NK-92 treated with Interleukin-12 subunit alpha and Interleukin-12 subunit beta, amount 100 ng/mL, for 24 hours (cell line): ENCODE measurements at regions not wholly inside any gene's neighbourhood (a gene's known extent, or its start where the extent isn't known, plus 50 kb on each side); places are given as distances from the start of the nearest gene placed in this dataset.

Source experiments
- DNase-seq: peaks from one replicate; lab custom pipeline; 2025; lab: John Stamatoyannopoulos, UW

GRCh38 chr2:150587547-150588505, 100.4 kb upstream of the RND3 start:
- no peak for DNase-seq

- no peak for DNase-seq
Observed at GRCh38 chr2:150586858-150587257, 99.4 kb upstream of the RND3 start.

GRCh38 chr2:150585221-150585971, 97.9 kb upstream of the RND3 start:
- DNase-seq = no peak

GRCh38 chr2:150584081-150584480, 96.6 kb upstream of the RND3 start:
- DNase-seq = no peak

GRCh38 chr2:150581717-150582472, 94.4 kb upstream of the RND3 start:
- DNase-seq = no peak

GRCh38 chr2:150578481-150578880, 91.0 kb upstream of the RND3 start:
- DNase-seq = no peak

GRCh38 chr2:150575861-150576260, 88.4 kb upstream of the RND3 start:
- DNase-seq = no peak

GRCh38 chr2:150572961-150573395, 85.5 kb upstream of the RND3 start:
- no peak for DNase-seq

- no peak for DNase-seq
Observed at GRCh38 chr2:150572194-150572766, 84.8 kb upstream of the RND3 start.

- no peak for DNase-seq
Observed at GRCh38 chr2:150571121-150571520, 83.7 kb upstream of the RND3 start.

GRCh38 chr2:150570712-150571111, 83.2 kb upstream of the RND3 start:
- no peak for DNase-seq

GRCh38 chr2:150569761-150570160, 82.3 kb upstream of the RND3 start:
- no peak for DNase-seq

- no peak for DNase-seq
Observed at GRCh38 chr2:150567771-150568301, 80.4 kb upstream of the RND3 start.

GRCh38 chr2:150566289-150566688, 78.8 kb upstream of the RND3 start:
- DNase-seq = no peak

- no peak for DNase-seq
Observed at GRCh38 chr2:150561076-150561475, 73.6 kb upstream of the RND3 start.

- DNase-seq = no peak
Observed at GRCh38 chr2:150557020-150557600, 69.6 kb upstream of the RND3 start.

- DNase-seq = no peak
Observed at GRCh38 chr2:150555611-150556356, 68.3 kb upstream of the RND3 start.

- no peak for DNase-seq
Observed at GRCh38 chr2:150554046-150554445, 66.6 kb upstream of the RND3 start.

GRCh38 chr2:150552041-150552820, 64.8 kb upstream of the RND3 start:
- no peak for DNase-seq

GRCh38 chr2:150549381-150549780, 61.9 kb upstream of the RND3 start:
- no peak for DNase-seq
